Motor neuron (in vitro differentiated cells): ENCODE measurements at regions not wholly inside any gene's neighbourhood (a gene's known extent, or its start where the extent isn't known, plus 50 kb on each side); places are given as distances from the start of the nearest gene placed in this dataset.

Experiments used
- ATAC-seq, 8 experiments: fragments of 200-7000 bp; cut with Tn5 transposase; replicated peaks in 6 of 8; 2 replicates each; pipeline ENCODE4 v1.8.0; 2021; ENCODE audit warnings: mild to moderate bottlenecking in 8 of 8, moderate library complexity in 8 of 8
- H3K27ac ChIP-seq, 2 donors: fragments of 250-450 bp; sonication (Bioruptor Pico); 2 replicates each; pipeline ENCODE4 v1.9.0; 2021; ENCODE audit warnings: antibody characterized with exemption in 2 of 2, mild to moderate bottlenecking in 2 of 2, moderate library complexity in 1 of 2
- H3K4me1 ChIP-seq, 2 donors: fragments of 250-450 bp; sonication (Bioruptor Pico); replicated peaks in 1 of 2; 2 replicates each; pipeline ENCODE4 v1.6.1; 2021; ENCODE audit warnings: antibody characterized with exemption in 2 of 2, mild to moderate bottlenecking in 2 of 2, moderate library complexity in 1 of 2
- H3K4me3 ChIP-seq, 5 donors: fragments of 250-450 bp; sonication (Bioruptor Pico); 2 replicates each; pipeline ENCODE4 v1.9.0; 2021; ENCODE audit warnings: antibody characterized with exemption in 5 of 5, mild to moderate bottlenecking in 5 of 5, moderate library complexity in 4 of 5
- WGBS, 10 experiments: fragments of 450-650 bp; shearing (Covaris generic); methylation state at CpG; one replicate each; pipeline ENCODE4 v1.0.0; 2022; 5-methylcytosine and 5-hydroxymethylcytosine counted together
- in situ Hi-C, 9 experiments: fragments of 400-800 bp; cut with MboI; loops; one replicate each; pipeline ENCODE4 v1.15.0; 2021; ENCODE audit warnings: low sequenced_read_pairs in 9 of 9, low pct_unique_long_range_greater_than_20kb in 2 of 9; ENCODE audit not compliant: unreplicated experiment in 9 of 9

DNA sequence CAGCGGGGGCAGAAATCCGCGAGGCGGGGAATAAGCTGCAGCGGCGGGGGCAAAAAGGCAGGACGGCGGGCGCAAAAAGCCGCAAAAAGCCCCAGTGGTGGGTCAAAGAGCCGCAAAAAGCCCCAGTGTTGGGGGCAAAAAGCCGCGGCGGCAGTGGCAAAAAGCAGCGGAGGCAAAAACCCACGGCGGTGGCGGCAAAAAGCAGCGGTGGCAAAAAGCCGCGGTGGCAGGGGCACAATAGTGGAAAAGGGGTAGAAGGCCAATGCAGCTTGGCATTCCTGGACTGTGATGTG lies 525.3 kb downstream of the ZNF33B start:
- in situ Hi-C loops: no loop called here
- 50 to 90% (median 88%) methylated on average over 1 to 13 of the region's 21 CpGs; no CpG with 5 or more reads in 7 of the 10 experiments for WGBS, 10 experiments
- no peak overlapping the region for H3K27ac ChIP-seq
- H3K4me1 ChIP-seq: no peaks in the 10 kb centered on the region
- no peak for ATAC-seq
- no peak overlapping the region for H3K4me3 ChIP-seq

DNA sequence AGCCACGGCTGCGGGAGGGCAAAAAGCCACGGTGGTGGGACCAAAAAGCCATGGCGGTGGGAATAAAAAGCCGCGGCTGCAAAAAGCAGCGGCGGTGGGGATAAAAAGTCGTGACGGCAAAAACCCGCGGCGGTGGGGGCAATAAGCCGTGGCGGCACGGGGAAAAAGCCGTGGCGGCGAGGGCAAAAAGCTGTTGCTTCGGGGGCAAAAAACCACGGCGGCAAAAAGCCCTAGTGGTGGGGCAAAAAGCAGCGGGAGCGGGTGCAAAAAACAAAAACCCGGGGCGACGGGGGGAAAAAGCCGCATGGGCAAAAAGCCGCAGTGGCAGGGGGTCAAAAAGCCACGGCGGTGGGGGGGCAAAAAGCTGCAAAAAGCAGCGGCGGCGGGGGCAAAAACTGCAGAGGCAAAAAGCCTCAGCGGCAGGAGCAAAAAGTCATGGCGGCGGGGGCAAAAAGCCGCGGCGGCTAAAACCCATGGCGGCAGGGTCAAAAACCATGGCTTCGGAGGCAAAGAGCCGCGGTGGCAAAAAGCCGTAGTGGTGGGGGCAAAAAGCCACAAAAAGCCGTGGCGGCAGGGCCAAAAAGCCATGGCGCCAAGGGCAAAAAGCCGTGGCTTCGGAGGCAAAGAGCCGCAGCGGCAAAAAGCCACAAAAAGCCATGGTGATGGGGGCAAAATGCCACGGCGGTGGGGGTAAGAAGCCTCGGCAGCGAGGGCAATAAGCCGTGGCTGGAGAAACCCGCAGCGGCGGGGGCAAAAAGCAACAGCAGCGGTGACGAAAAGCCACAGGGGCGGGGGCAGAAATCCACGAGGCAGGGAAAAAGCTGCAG lies 525.8 kb downstream of the ZNF33B start:
- in situ Hi-C loops: no loop called here
- ATAC-seq: no peak
- Histone ChIP-seq H3K4me1 (no peaks in the 10 kb centered on the region), H3K27ac (no peak overlapping the region), H3K4me3 (no peak overlapping the region)
- 64 to 91% (median 88%) methylated on average over 4 to 20 of the region's 64 CpGs; no CpG with 5 or more reads in 3 of the 10 experiments for WGBS, 10 experiments

DNA sequence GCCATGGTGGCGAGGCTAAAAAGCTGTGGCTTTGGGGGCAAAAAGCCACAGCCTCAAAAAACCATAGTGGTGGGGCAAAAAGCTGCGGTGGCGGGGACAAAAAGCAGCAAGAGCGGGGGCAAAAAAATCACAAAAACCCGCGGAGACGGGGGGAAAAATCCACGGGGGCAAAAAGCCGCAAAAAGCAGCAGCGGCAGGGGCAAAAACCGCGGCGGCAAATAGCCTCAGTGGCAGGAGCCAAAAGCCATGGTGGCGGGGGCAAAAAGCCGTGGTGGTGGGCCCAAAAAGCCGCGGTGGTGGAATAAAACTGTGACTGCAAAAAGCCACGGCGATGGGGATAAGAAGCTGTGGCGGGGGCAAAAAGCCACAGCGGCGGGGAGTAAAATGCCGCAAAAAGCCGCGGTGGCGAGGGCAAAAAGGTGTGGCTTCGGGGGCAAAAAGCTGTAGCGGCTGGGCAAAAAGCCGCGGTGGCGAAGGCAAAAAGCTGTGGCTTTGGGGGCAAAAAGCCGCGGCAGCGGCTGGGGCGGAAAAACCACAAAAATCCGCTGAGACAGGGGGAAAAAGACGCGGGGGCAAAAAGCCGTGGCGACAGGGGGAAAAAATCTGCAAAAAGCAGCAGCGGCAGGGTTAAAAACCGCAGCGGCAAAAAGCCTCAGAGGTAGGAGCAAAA lies 526.6 kb downstream of the ZNF33B start:
- 56 to 100% (median 92%) methylated on average over 1 to 41 of the region's 43 CpGs for WGBS, 10 experiments
- no peak for ATAC-seq
- no peaks in the 10 kb centered on the region for H3K4me1 ChIP-seq
- no peak overlapping the region for H3K4me3 ChIP-seq
- in situ Hi-C loops: no loop called here
- no peak overlapping the region for H3K27ac ChIP-seq

DNA sequence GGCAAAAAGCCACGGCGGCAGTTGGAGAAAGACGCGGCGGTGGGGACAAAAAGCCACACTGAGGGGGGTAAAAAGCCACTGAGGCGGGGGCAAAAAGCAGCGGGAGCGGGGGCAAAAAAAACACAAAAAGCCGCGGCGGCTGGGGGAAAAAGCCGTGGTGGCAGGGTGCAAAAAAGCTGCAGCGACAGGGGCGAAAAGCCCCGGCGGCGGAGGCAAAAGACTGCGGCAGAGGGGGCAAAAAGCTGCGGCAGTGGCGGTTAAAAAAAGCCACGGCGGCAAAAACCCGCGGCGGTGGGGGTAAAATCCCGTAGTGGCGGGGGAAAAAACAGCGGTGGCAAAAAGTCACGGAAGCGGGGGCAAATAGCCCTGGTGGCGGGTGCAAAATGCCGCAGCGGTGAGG lies 527.3 kb downstream of the ZNF33B start:
- H3K27ac ChIP-seq: no peak overlapping the region
- 73 to 95% (median 80%) methylated on average over 3 to 16 of the region's 33 CpGs; no CpG with 5 or more reads in 5 of the 10 experiments for WGBS, 10 experiments
- no peaks in the 10 kb centered on the region for H3K4me1 ChIP-seq
- in situ Hi-C loops: no loop called here
- ATAC-seq: no peak
- no peak overlapping the region for H3K4me3 ChIP-seq
